ENCODE measurements at regions not wholly inside any gene's neighbourhood (a gene's known extent, or its start where the extent isn't known, plus 50 kb on each side); places are given as distances from the start of the nearest gene placed in this dataset.

- no peak for DNase-seq
These were observed 256.1 kb upstream of the SALL1 start for GRCh38 chr16:51407199-51407598.

- DNase-seq: no peak
These were observed 254.3 kb upstream of the SALL1 start for GRCh38 chr16:51405361-51405760.

- no peak for DNase-seq
These were observed 253.3 kb upstream of the SALL1 start for GRCh38 chr16:51404386-51404785.

GRCh38 chr16:51402785-51403184 is 251.7 kb upstream of the SALL1 start:
- DNase-seq: no peak

- DNase-seq: no peak
These were observed 251.2 kb upstream of the SALL1 start for GRCh38 chr16:51402298-51402697.

- DNase-seq: no peak
These were observed 250.6 kb upstream of the SALL1 start for GRCh38 chr16:51401673-51402072.

GRCh38 chr16:51399908-51400670 is 249.0 kb upstream of the SALL1 start:
- DNase-seq: no peak

GRCh38 chr16:51394421-51394820 is 243.4 kb upstream of the SALL1 start:
- no peak for DNase-seq

GRCh38 chr16:51393381-51394005 is 242.4 kb upstream of the SALL1 start:
- no peak for DNase-seq

GRCh38 chr16:51392521-51393187 is 241.6 kb upstream of the SALL1 start:
- DNase-seq: no peak

- no peak for DNase-seq
These were observed 240.9 kb upstream of the SALL1 start for GRCh38 chr16:51391798-51392511.

- DNase-seq: no peak
These were observed 239.8 kb upstream of the SALL1 start for GRCh38 chr16:51390877-51391276.

GRCh38 chr16:51389881-51390280 is 238.8 kb upstream of the SALL1 start:
- DNase-seq: no peak

GRCh38 chr16:51388516-51388951 is 237.5 kb upstream of the SALL1 start:
- no peak for DNase-seq

GRCh38 chr16:51383909-51384308 is 232.8 kb upstream of the SALL1 start:
- no peak for DNase-seq

GRCh38 chr16:51382940-51383339 is 231.9 kb upstream of the SALL1 start:
- no peak for DNase-seq

GRCh38 chr16:51382211-51382610 is 231.1 kb upstream of the SALL1 start:
- no peak for DNase-seq

- no peak for DNase-seq
These were observed 225.0 kb upstream of the SALL1 start for GRCh38 chr16:51376080-51376479.

- no peak for DNase-seq
These were observed 223.7 kb upstream of the SALL1 start for GRCh38 chr16:51374790-51375189.

- DNase-seq: no peak
These were observed 223.3 kb upstream of the SALL1 start for GRCh38 chr16:51374346-51374745.

GRCh38 chr16:51365715-51366114 is 214.6 kb upstream of the SALL1 start:
- no peak for DNase-seq

GRCh38 chr16:51359141-51359955 is 208.3 kb upstream of the SALL1 start:
- no peak for DNase-seq

- DNase-seq: no peak
These were observed 206.8 kb upstream of the SALL1 start for GRCh38 chr16:51357839-51358238.

All from AML-193 (cell line).